Liver (tissue), 8 donors: ENCODE measurements at regions not wholly inside any gene's neighbourhood (a gene's known extent, or its start where the extent isn't known, plus 50 kb on each side); places are given as distances from the start of the nearest gene placed in this dataset.

Experiments used
- DNase-seq: peaks from one replicate; pipeline ENCODE4 v3.0.0-alpha.2; 2017; ENCODE audit warnings: low spot score
- H3K27ac ChIP-seq, 2 donors: one replicate each; pipeline ENCODE4 v1.7.0; 2013; ENCODE audit warnings: inconsistent platforms in 2 of 2, low read length in 2 of 2, control low read depth in 1 of 2, low read depth in 1 of 2, mild to moderate bottlenecking in 1 of 2
- H3K27me3 ChIP-seq, 4 donors: one replicate each; pipeline versions ENCODE4 v1.6.1 to v1.7.0; 2013; ENCODE audit warnings: low read length in 3 of 4, inconsistent platforms in 1 of 4, mild to moderate bottlenecking in 1 of 4, moderate library complexity in 1 of 4; ENCODE audit not compliant: control insufficient read depth in 4 of 4, insufficient read depth in 4 of 4
- H3K36me3 ChIP-seq, 4 donors: one replicate each; pipeline versions ENCODE4 v1.6.1 to v1.7.0; 2013; ENCODE audit warnings: low read length in 3 of 4, mild to moderate bottlenecking in 3 of 4, low read depth in 1 of 4, moderate library complexity in 1 of 4; ENCODE audit not compliant: control insufficient read depth in 4 of 4, insufficient read depth in 3 of 4
- H3K4me1 ChIP-seq, 4 donors: one replicate each; pipeline versions ENCODE4 v1.6.1 to v1.7.0; 2013; ENCODE audit warnings: low read length in 3 of 4, mild to moderate bottlenecking in 3 of 4, moderate library complexity in 1 of 4; ENCODE audit not compliant: control insufficient read depth in 4 of 4, insufficient read depth in 4 of 4
- H3K4me3 ChIP-seq, 3 donors: one replicate each; pipeline versions ENCODE4 v1.6.1 to v1.7.0; 2013; ENCODE audit warnings: low read length in 3 of 3, control low read depth in 1 of 3, low read depth in 1 of 3, mild to moderate bottlenecking in 1 of 3
- H3K9ac ChIP-seq, 2 donors: one replicate each; pipeline ENCODE4 v1.7.0; 2013; ENCODE audit warnings: low read length in 2 of 2, mild to moderate bottlenecking in 2 of 2, moderate library complexity in 2 of 2, control low read depth in 1 of 2, low read depth in 1 of 2
- H3K9me3 ChIP-seq, 4 donors: one replicate each; pipeline versions ENCODE4 v1.6.1 to v1.7.0; 2013; ENCODE audit warnings: low read length in 3 of 4; ENCODE audit not compliant: control insufficient read depth in 4 of 4
- ATF3 ChIP-seq: IDR thresholded peaks from 2 replicates; pipeline ENCODE4 v1.6.1; 2016; ENCODE audit warnings: antibody characterized with exemption
- CTCF ChIP-seq: fragments of 150-350 bp; IDR thresholded peaks from 2 replicates; pipeline ENCODE4 v1.5.1; 2017; ENCODE audit warnings: improper control_type of control experiment, low read depth, low read length; ENCODE audit not compliant: missing input control
- EGR1 ChIP-seq, 2 donors: IDR thresholded peaks; 2 replicates each; pipeline ENCODE4 v1.6.1; 2016 to 2018; ENCODE audit warnings: antibody characterized with exemption in 2 of 2, low read depth in 2 of 2
- FOXA1 ChIP-seq: IDR thresholded peaks from 2 replicates; pipeline ENCODE4 v1.6.1; 2016; ENCODE audit warnings: antibody characterized with exemption
- FOXA2 ChIP-seq: IDR thresholded peaks from 2 replicates; pipeline ENCODE4 v1.6.1; 2016; ENCODE audit warnings: antibody characterized with exemption
- GABPA ChIP-seq, 2 donors: IDR thresholded peaks in 1 of 2; conservative IDR thresholded peaks in 1 of 2; 2 replicates each; pipeline ENCODE4 v1.6.1; 2016; ENCODE audit warnings: antibody characterized with exemption in 2 of 2, mild to moderate bottlenecking in 1 of 2, moderate library complexity in 1 of 2
- HNF4A ChIP-seq, 2 donors: conservative IDR thresholded peaks; 2 replicates each; pipeline ENCODE4 v1.6.1; 2016; ENCODE audit warnings: antibody characterized with exemption in 2 of 2, mild to moderate bottlenecking in 2 of 2
- HNF4G ChIP-seq: IDR thresholded peaks from 2 replicates; pipeline ENCODE4 v1.6.1; 2016; ENCODE audit warnings: antibody characterized with exemption
- JUND ChIP-seq, 2 donors: IDR thresholded peaks; 2 replicates each; pipeline ENCODE4 v1.6.1; 2016; ENCODE audit warnings: antibody characterized with exemption in 2 of 2
- MAX ChIP-seq: IDR thresholded peaks from 2 replicates; pipeline ENCODE4 v1.6.1; 2016; ENCODE audit warnings: antibody characterized with exemption
- NR2F2 ChIP-seq: IDR thresholded peaks from 2 replicates; pipeline ENCODE4 v1.6.1; 2016; ENCODE audit warnings: antibody characterized with exemption
- RAD21 ChIP-seq, 2 donors: IDR thresholded peaks; 2 replicates each; pipeline ENCODE4 v1.6.1; 2016; ENCODE audit warnings: antibody characterized with exemption in 2 of 2, mild to moderate bottlenecking in 2 of 2
- REST ChIP-seq: IDR thresholded peaks from 2 replicates; pipeline ENCODE4 v1.6.1; 2016; ENCODE audit warnings: antibody characterized with exemption, mild to moderate bottlenecking
- RXRA ChIP-seq, 2 donors: IDR thresholded peaks; 2 replicates each; pipeline ENCODE4 v1.6.1; 2017 to 2018; ENCODE audit warnings: antibody characterized with exemption in 2 of 2, mild to moderate bottlenecking in 1 of 2
- SP1 ChIP-seq: IDR thresholded peaks from 2 replicates; pipeline ENCODE4 v1.6.1; 2018; ENCODE audit warnings: antibody characterized with exemption, mild to moderate bottlenecking
- TAF1 ChIP-seq: conservative IDR thresholded peaks from 2 replicates; pipeline ENCODE4 v1.6.1; 2016; ENCODE audit warnings: antibody characterized with exemption, mild to moderate bottlenecking
- YY1 ChIP-seq: IDR thresholded peaks from 2 replicates; pipeline ENCODE4 v1.6.1; 2016; ENCODE audit warnings: antibody characterized with exemption, mild to moderate bottlenecking
- ZBTB33 ChIP-seq: IDR thresholded peaks from 2 replicates; pipeline ENCODE4 v1.6.1; 2016; ENCODE audit warnings: antibody characterized with exemption
- WGBS: extraction: QIAGEN DNeasy Blood & Tissue Kit; methylation state at CpG from one replicate; pipeline ENCODE4 v1.1.7; 2013; 5-methylcytosine and 5-hydroxymethylcytosine counted together
- donor health status: healthy.
- donor health status: healthy.
- donor health status: healthy.
- donor health status: healthy.
- donor health status: healthy.

GRCh38 chr3:25073423-25073822, 354.6 kb upstream of the RARB start (continued):
- no peak for TF ChIP-seq ZBTB33

- Histone ChIP-seq H3K9ac (no peak overlapping the region), H3K27ac (no peak overlapping the region), H3K36me3 (no peaks in the 10 kb centered on the region), H3K9me3 (no peaks in the 10 kb centered on the region), H3K4me1 (no peaks in the 10 kb centered on the region), H3K4me3 (no peak overlapping the region), H3K27me3 (peaks cover 0 to 4% (median 0%) of the 10 kb centered on the region in 4 donors)
- WGBS: 36% methylated on average over 3 of the region's 3 CpGs
- DNase-seq: no peak
- no peak for TF ChIP-seq NR2F2
- no peak for TF ChIP-seq TAF1
- no peak for TF ChIP-seq REST
- no peak for TF ChIP-seq RXRA (IDR thresholded peaks at IDR 0.05)
Observed at GRCh38 chr3:25074149-25074548, 353.9 kb upstream of the RARB start.

GRCh38 chr3:25080461-25080860, 347.6 kb upstream of the RARB start:
- TF ChIP-seq MAX: no peak
- TF ChIP-seq HNF4G: no peak
- no peak for TF ChIP-seq RXRA (IDR thresholded peaks at IDR 0.05)
- TF ChIP-seq SP1: no peak
- no peak for TF ChIP-seq RAD21 (IDR thresholded peaks at IDR 0.05)
- TF ChIP-seq CTCF: no peak
- no peak for TF ChIP-seq HNF4A (conservative IDR thresholded peaks at IDR 0.05)
- TF ChIP-seq NR2F2: no peak
- no peak for TF ChIP-seq ATF3
- TF ChIP-seq REST: no peak
- TF ChIP-seq FOXA1: no peak
- no peak for TF ChIP-seq ZBTB33
- TF ChIP-seq FOXA2: no peak
- TF ChIP-seq YY1: no peak
- no peak for TF ChIP-seq EGR1 (IDR thresholded peaks at IDR 0.05; ENCODE audit: low read depth in 2 of 2)
- TF ChIP-seq GABPA (IDR thresholded peaks at IDR 0.05 in 1 of 2, conservative IDR thresholded peaks at IDR 0.05 in 1 of 2): no peak
- TF ChIP-seq JUND (IDR thresholded peaks at IDR 0.05): no peak
- no peak for TF ChIP-seq TAF1
- no peak overlapping the region for H3K9ac ChIP-seq
- peaks cover 0 to 1% (median 0%) of the 10 kb centered on the region in 4 donors for H3K9me3 ChIP-seq
- H3K4me1 ChIP-seq: no peaks in the 10 kb centered on the region
- no peak overlapping the region for H3K27ac ChIP-seq
- H3K36me3 ChIP-seq: peaks cover 0 to 1% (median 0%) of the 10 kb centered on the region in 4 donors
- no peak for DNase-seq
- H3K4me3 ChIP-seq: no peak overlapping the region
- no peaks in the 10 kb centered on the region for H3K27me3 ChIP-seq
- 84% methylated on average over 1 of the region's 1 CpG for WGBS
